COLO668 (cell line): ENCODE measurements at regions not wholly inside any gene's neighbourhood (a gene's known extent, or its start where the extent isn't known, plus 50 kb on each side); places are given as distances from the start of the nearest gene placed in this dataset.

Source experiments
- DNase-seq: peaks from one replicate; lab custom pipeline; 2025; ENCODE audit not compliant: unreplicated experiment; lab: John Stamatoyannopoulos, UW

DNA sequence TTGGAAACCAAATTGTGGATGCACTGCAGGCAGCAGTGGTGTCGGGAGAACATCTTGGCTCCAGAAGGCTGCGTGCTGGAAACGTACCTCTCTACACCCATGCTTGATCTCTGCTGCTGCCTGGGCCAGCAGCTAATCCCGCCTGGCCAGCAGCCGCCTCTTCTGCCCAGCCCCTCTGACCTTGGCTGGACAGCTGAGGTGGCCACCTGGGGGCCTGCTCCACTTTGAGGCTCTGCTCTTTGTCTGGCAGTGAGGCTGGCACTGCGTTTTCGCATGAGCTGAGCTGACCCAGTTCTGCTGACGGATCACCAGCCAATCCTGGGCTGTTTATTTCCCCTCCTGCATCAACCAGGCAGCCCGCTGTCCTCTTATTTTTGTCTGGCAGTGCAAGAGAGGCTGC lies 154.9 kb downstream of the TENT4A start:
- DNase-seq = no peak

DNA sequence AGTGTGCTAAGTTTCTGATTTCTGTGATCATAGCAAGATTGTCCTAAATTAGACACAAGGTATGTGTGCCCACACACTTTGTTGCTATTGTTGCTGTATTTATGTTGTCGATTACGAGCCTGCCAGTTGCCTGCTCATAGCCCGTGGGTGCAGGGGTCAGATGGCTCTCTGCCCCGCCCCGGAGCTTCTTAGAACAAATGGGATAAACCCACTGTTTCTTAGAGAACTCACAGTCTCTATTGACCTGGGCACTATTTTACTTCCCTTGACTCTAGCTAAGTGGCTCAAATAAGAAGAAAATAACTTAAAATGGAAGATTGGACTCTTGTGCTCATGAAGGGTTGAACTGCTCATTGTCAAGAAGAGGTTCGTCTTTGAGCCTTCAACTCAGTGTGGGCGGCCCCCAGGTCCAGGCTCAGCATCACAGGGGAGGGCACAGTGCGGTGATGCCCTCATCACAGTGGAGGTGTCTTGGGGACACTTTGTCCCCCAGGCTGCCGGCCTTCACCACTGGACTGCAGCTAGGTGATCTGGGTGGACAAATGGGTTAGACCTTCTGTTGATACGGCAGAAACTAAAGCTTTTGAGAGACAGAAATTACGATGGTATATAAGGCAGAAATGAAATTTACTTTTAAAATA lies 155.5 kb downstream of the TENT4A start:
- DNase-seq = no peak

DNA sequence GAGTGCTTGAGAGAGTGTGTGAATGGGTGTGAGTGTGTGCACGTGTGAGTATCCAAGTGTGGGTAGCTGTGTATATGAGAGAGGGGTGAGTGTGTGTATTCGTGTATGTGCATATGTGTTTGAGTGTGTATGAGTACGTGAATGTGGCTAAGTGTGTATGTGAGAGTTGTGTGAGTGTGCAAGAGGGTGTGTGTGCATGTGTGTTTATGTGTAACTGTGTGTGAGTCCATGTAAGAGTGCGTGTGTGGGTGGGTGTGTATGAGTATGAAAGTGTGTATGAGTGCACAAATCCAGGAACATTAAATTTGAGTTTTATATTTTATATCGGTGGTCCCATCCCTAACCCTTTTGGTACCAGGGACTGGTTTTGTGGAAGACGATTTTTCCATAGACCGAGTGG lies 156.4 kb downstream of the TENT4A start:
- DNase-seq = no peak

DNA sequence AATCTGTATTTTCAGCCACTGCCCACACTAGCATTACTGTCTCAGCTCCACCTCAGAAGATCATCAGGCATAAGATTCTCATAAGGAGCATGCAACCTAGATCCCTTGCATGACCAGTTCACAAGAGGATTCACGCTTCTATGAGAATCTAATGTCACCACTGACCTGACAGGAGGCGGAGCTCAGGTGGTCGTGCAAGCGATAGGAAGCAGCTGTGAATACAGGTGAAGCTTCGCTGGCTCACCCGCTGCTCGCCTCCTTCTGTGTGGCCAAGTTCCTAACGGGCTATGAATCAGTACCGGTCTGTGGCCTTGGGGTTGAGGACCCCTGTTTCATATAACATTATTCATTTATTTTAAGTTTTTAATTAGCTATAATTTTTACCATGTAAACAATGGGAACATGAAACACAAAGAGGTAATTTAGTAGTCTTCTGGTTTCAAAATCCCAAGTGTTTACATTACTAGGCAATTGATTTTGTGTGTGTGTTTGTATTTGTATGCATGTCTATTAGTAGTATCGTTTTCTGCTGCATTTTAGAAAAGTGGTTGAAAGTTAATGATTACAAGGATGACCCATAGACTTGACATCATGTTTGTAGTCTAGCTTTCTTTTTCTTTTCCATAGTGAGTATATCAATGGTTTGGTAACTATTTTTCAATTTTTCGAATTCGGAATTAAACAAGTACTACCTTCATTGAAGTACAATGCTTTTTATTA lies 159.4 kb downstream of the TENT4A start:
- peak; percentile 72 for DNase-seq

DNA sequence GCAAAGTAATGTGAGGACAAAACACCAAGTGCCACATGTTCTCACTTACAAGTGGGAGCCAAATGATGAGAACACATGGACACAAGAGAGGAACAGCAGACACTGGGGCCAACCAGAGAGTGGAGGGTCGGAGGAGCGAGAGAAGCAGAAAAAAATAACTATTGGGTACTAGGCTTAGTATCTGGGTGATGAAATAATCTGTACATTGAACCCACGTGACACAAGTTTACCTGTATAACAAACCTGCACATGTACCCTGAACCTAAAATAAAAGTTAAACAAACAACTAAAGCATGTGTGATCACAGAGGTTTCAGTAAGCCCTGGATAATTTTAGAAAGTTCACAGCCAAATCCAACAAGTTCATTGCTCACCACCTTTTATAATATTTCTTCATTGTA lies 160.1 kb downstream of the TENT4A start:
- DNase-seq = no peak

DNA sequence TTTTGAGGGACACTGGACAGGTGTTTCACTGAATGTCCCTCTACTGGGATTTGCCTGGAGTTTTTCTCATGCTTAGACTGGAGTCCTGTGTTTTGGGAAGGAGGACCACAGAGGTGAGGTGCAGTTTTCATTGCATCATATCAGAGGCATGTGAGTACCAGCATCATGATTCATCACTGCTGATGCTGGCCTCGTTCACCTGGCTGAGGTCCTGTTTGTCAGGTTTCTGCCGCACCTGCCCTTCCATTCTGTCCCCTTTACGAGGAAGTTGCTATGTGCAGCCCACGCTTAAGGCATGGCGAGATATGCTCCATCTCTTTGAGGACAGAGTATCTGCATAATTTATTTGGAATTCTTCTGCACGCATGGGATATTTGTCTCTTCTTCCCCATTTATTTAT lies 162.1 kb downstream of the TENT4A start:
- peak; percentile 91 for DNase-seq

DNA sequence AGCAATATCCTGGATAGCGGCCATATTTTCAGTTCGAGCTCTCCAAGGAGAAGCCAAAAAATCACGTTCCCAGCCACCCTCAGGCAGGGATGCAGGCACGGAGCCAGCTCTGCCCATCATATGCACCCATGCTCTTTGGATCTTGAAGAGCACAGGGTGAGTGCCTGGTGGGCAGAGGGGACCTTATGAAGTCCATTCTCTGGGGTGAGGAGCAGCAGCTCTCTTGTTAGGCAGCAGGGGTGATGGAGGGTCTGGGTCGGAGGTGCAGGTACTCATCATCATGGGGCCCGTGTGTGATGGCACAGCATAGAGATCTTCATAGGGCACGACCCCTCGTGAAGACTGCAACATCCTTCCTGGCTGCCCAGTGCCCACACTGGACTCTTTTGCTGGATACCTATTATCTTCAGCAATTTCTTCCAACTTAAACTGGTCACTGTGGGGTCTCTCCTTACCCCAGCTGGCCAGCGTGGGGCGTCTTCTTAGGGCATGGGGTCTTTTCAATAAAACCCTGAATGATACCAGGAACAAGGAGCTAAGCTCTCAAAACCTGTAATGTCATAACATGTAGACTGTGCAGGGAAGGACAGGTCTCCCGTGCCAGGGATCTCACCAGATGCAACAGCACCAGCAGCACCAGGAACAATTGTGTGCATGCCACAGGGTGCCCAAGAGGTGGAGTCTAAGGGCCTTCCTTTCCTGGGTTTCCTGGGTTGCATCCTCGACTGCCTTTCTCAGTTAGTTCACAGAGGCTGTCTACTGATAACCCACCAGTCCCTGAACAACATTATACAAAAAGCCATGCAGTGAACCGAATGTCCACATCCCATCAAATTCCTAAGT lies 165.0 kb downstream of the TENT4A start:
- DNase-seq = no peak

DNA sequence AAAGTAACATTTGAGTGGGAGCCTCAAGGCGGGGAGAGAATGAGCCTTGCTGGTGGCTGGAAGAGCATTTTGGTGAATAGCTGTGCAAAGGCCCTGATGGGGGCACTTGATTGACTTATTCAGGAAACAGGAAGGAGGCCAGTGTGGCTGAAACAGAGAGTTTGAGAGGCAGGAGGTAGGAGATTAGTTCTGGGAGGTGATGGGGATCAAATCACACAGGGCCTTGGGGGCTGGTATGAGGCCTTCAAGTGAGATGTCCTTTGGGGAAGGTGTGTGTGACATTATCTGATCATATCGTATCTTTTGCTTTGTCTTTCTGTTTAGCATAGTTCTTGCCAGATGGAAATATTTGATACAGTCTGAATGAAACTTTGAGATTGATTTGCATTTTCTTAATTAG lies 172.3 kb downstream of the TENT4A start:
- no peak for DNase-seq

DNA sequence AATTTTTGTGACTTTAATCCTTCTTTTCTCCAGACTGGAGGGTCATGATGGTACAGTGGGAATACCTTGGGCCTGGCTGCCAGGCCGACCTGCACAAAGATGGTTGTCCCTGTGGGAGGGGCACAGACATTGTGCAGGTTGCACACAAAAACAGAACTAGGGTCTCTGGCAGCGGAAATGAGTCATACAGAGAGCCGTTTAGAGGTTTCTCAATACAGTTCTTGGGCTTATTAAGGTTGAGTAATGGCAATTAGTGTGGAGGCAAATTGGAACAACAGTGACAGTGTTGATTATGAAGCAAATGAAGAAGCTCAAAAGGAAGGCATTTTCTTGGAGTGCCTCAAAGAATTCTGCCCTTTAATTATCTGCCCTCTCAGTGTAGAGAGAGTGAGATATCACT lies 173.6 kb downstream of the TENT4A start:
- DNase-seq = no peak

DNA sequence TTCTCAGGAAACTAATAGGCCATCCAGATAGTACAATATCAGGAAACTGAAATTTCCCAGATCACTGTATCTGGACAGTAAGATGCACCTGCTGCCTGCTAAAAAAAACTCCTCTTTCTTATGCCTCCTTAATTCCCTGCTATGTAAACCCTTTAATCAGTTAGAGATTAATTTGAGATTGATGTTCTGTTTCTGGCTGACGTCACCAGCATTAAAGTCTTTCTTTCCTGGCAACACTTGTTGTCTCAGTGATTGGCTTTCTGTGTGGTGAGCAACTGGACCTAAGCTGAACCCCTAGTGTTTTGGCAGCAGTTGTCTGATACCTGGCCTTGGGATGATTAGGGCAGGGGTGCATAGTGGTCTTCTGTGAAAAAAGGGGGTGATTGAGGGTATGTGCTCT lies 175.8 kb downstream of the TENT4A start:
- DNase-seq = no peak

DNA sequence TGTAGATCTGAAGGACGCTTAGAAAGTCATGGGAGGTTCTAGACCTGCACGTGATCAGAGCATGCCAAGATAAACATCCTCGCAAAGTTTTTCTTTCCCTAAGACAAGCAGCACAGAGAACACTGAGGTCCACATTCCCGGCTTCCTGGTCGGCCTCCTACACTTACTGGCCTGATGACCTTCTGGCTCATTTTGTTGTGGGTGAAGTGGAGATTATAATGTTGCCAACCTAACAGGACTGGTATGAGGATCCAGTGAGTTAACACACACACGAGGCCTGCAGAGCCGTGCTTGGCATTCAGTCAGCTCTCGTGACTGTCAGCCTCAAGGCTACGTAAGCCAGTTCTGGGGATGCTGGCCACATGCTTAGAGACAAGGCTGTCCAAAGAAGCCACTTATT lies 186.0 kb downstream of the TENT4A start:
- DNase-seq = no peak

DNA sequence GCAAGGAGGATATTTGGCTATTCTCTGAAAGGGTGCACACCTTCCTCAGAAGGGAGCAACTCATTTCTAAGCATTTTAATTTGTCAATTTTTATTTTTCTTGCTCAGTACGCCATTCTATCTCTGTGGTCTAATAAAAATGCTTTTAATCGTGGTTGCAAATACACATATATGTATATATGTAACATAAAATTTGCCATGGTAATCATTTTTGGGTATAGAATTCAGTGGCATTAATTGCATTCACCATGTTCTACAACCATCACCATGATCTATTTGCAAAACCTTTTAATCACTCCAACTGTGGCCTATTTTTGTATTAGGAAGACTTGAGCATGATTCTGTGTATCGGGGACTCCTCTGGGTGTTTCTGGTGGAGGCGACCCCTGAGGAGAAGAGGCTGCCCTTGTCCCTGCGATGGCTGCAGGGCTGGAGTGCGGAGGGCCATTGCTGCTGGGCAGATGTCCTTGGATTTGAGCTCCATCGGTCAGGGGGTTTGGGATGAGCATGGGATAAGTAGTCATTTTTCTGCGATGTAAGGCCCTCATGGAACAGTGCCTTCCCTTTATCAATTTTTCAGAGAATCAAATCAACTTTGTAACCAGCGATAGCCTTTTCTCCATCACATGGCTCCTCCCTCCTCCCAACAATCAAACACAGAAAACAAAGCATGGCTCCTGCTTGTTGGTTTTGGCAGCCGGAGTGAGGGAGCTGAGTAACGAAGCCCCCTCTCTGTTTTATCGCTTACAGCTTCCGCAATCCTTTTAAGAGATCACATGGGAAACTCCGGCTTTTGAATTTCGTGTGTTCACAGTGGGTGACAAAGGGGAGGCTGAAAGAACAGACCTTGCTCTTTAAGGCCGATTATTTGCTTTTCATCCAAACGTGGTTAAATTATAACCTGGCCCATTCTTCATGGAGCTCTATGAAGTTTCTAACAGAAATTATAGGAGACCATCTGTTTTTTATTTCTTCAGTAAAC lies 187.3 kb downstream of the TENT4A start:
- peak; percentile 89 for DNase-seq

DNA sequence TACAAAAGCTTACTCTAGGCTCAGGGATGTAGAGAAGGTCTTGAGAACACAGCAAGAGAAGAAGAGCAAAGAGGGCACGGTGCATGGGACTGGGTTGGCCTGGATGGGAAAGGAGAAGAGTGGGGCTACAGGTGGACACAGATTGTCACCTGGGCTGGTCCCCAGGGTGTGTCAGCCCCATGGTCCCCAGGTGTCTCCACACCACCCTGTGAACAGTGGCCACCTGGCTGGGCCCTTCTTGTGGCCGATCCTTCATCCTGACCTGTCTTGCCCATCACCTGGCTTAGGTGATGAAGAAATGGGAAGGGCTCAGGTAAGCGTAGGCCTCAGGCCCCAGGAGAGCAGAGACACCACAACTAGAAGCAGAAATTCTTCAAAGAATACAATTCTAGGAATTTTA lies 188.9 kb downstream of the TENT4A start:
- no peak for DNase-seq

DNA sequence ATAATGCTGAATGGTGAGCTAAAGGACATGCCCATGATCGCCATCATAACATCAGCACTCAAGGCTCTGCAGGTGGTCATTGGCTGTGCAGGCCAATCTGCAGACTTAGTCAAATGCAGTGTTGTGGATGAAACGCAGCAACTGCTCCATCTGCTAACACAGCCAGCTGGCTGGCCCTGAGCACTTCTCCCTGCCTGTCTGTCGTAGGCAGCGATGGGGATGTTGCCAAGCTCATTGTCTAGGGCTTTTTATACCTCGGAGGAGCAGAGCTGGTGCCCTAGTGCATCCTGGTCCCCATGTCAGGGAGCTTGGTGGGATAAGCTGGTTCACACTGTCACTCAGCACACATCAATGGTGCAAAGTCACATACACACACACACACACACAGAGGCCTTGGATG lies 189.4 kb downstream of the TENT4A start:
- peak; percentile 38 for DNase-seq

DNA sequence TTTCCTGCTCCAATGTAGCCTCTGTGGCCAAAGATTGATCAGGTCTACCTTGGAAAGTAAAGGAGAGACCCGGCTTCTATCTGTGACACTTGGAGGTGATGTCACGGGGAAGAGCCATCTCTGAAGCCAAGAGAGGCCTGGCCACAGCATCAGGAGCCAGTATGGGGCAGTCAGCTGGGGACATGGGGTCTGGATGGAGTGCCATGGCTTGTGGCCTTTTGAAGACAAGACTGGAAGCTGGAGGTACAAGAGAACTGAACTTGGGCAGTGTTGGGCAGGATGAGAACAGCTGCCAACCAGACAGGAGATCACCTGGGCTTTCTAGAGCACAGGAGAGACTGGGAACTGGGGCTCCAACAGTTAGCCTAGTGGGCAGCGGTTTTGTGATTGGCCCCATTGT lies 190.7 kb downstream of the TENT4A start:
- DNase-seq = no peak

DNA sequence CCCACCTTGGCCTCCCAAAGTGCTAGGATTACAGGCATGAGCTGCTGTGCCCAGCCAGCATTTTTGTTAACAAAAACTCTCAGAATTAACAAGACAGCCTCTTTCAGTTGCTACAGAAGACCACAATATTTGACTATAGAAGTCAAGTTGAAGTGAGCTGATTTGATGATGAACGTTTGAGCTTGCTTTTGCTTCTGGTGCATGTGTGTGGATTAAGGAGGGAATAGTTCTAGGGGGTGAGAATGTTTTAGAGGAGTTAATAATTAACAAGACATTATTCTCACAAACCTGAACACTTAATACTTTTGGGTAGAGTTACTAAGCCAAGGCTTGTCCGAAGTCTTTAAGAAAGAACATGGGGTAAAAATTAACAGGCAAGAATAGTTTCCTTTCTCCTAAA lies 191.6 kb downstream of the TENT4A start:
- DNase-seq = no peak

DNA sequence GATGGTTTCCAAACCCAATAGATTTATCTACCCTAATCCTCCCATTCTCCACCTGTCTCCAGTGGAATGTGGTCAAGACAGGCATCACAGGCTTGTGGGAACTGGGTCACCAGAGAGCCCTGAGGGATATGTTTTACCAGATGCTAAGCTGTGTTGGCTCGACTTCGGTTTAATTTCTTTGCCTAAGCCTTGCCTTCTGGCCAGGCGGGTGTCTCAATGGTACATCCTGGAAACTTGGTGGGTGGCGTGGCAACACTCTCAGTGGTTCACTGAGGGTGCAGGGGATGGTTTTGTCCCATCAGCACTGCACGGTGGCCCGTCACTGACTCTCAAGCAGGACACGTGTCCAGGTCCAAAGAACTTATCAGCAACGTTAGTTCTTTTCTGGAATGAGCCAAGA lies 192.2 kb downstream of the TENT4A start:
- no peak for DNase-seq

DNA sequence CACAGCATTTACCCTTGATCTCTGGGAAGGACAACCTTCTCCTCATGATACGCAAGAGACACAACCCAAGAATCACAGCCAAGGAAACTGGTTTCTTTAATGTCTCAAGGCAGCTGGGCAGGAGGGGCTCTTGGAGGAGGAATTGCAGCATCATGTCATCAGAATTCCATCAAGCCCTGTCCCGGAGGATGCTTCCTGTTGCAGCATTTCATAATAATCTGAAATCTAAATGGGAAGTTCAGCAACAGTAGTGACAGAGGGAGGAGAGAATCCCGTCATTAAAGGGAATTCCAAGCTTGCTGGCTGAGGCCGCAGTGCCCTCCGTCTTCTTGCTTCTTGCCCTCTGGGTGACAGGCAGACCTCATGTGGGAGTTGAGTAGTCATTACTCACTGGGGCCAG lies 192.7 kb downstream of the TENT4A start:
- no peak for DNase-seq

DNA sequence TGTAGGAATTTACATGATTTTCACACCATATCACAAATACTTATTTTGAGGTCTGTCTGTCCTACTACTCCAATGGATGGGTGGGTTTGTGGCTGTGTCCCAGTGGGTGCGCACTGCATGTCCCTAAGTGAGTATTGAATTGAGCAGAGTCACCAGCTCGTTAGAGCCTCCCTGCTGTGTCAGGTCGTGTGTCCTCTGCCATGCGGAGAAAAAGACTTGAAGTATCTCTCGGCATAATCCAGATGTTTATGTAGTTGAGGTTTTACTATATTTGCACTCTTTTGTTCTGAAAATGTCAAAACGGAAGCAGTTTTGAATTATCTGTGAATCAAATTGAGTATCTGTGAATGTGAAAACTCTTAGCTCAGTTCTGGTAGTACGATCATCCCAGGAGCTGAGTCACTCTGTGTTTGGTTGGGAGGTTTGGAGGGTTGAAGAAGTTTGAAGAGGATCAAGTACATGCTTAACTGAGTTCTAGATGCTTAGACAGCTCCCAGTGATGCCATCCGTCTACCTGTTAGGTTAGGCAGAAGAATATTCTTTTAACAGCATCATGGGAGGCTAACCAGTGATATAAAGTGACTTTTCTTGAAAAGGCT lies 194.2 kb downstream of the TENT4A start:
- DNase-seq = no peak

DNA sequence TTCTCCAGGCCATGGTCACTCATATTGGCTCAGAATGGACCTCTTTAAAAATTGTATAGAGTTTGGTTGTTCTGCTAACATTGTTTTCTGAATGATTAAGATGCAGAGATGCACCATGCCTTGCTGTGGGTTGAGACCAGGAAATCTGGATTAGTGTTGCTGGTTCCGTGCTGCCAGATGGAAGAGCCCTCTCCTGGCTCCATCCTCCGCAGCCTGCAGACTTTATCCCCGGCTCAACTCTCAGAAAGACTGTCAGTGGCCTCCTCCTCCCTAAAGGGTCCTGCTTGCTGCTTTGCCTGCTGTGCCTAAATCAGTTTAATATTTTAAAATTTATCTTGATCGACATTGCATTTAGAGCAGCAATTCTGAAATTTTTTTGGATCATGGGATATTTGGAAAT lies 196.7 kb downstream of the TENT4A start:
- DNase-seq = no peak

DNA sequence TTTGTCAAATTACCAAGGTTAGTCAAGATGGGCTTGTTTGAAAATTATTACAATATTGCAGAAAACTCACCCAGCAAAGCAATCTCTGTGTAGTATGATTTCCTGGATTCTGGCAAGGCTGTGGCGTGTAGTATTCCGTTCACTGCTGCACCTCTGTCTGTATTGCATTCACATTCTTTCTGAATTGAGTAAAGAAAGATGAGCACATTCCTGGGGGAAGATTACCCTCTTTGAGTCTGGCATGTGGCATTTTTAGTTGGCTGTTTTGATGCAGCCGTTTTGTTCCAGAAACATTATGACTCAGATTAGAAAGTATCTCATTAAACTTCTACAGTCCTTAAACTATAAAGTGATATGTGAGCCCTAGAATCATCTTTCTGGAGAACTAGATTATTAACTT lies 197.7 kb downstream of the TENT4A start:
- DNase-seq = no peak
